ENCODE measurements at regions not wholly inside any gene's neighbourhood (a gene's known extent, or its start where the extent isn't known, plus 50 kb on each side); places are given as distances from the start of the nearest gene placed in this dataset.
"Not testable (repeated sequence)": the region's sequence is repeated elsewhere in the genome, so short reads cannot be mapped to it uniquely, and the experiment has no call there.

DNA sequence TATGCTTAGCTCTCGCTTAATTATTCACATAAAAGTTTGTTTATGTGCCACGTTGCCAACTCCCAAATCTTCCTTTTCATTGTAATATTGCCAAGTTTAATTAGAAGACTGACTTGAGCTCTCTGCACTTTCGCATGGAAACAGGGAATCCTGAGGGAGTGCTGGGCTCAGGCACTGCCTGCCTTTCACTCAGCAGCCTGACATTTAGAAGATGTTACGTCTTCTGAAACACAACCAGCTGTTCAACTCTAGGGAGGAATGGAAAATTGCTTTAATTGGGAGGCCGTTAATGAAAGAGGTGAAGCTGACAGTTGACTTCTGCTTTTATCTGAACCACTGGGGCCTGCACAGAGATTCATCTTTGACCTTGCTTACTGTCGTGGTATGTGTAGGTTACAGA is 77.4 kb upstream of the MTHFD1L start:
- no peak for DNase-seq (ENCODE audit: low read depth)
- TF ChIP-seq CTCF (conservative IDR thresholded peaks at IDR 0.05; ENCODE audit: low read depth, low read length) = no peak
- H3K4me3 ChIP-seq (ENCODE audit: low read depth, low read length) = no peak overlapping the region

GRCh38 chr6:150789906-150790305 is 75.6 kb upstream of the MTHFD1L start:
- DNase-seq (ENCODE audit: low read depth) = not testable (repeated sequence)

GRCh38 chr6:150791717-150792116 is 73.8 kb upstream of the MTHFD1L start:
- DNase-seq (ENCODE audit: low read depth) = no peak
- TF ChIP-seq CTCF (conservative IDR thresholded peaks at IDR 0.05; ENCODE audit: low read depth, low read length) = no peak

More at GRCh38 chr6:150789906-150790305, 75.6 kb upstream of the MTHFD1L start:
- not testable (repeated sequence) for H3K4me3 ChIP-seq (ENCODE audit: low read depth, low read length)

DNA sequence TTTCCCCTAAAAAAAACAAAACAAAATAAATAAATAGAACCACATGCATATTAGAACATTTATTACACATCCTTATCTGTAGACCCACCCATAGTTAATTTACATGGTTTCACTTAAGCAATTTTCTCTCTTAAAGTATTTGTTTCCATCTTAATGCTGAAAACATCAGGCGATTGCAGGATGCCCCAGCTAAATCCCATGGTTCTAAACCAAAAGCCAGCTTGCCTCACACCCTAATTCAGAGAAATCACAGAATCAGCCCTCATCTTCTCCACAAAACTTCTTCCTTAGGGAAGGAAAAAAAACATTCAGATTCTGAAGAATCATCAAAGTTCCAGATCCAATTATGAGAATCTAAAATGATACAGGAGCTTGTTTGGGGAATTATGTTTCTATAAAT is 67.6 kb upstream of the MTHFD1L start:
- DNase-seq (ENCODE audit: low read depth) = no peak
- H3K4me3 ChIP-seq (ENCODE audit: low read depth, low read length) = no peak overlapping the region
- no peak for TF ChIP-seq CTCF (conservative IDR thresholded peaks at IDR 0.05; ENCODE audit: low read depth, low read length)

More at GRCh38 chr6:150791717-150792116, 73.8 kb upstream of the MTHFD1L start:
- no peak overlapping the region for H3K4me3 ChIP-seq (ENCODE audit: low read depth, low read length)

GRCh38 chr6:150799276-150799805 is 66.2 kb upstream of the MTHFD1L start:
- TF ChIP-seq CTCF (conservative IDR thresholded peaks at IDR 0.05; ENCODE audit: low read depth, low read length) = no peak
- no peak overlapping the region for H3K4me3 ChIP-seq (ENCODE audit: low read depth, low read length)
- DNase-seq (ENCODE audit: low read depth) = no peak

DNA sequence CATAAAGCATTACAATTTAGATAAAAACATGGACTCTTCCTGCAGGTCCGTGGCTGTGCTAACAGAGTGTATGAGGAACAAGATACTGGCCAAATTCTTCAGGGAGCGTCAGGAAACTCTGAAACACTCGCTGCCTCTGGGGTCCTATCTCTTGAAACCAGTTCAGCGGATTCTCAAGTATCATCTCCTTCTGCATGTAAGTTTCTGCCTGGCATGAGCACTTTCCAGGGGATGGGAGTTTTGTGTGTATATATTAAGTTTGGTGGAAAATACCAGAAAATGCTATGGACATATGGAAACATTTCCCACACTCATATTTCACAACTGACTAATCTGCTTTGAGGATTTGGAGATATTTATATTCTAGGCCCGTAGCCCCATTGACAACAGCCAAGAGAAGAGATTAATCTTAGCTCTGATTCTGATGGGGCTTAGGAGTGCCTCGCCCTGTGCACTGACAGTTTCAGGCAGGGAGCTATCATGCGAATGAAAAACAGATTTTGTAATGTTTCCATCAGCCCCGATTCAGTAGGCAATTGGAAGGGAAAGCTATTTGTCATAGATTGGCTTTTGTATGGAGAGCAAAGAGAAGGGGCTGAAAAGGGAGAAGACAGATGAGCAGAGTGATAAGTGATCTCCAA is 64.7 kb upstream of the MTHFD1L start:
- no peak for TF ChIP-seq CTCF (conservative IDR thresholded peaks at IDR 0.05; ENCODE audit: low read depth, low read length)
- DNase-seq (ENCODE audit: low read depth) = no peak
- H3K4me3 ChIP-seq (ENCODE audit: low read depth, low read length) = no peak overlapping the region

- no peak for DNase-seq (ENCODE audit: low read depth)
- no peak for TF ChIP-seq CTCF (conservative IDR thresholded peaks at IDR 0.05; ENCODE audit: low read depth, low read length)
- H3K4me3 ChIP-seq (ENCODE audit: low read depth, low read length) = no peak overlapping the region
Measured at GRCh38 chr6:150806790-150807189, 58.7 kb upstream of the MTHFD1L start.
